Lower leg skin (tissue), 3 donors: ENCODE measurements at regions not wholly inside any gene's neighbourhood (a gene's known extent, or its start where the extent isn't known, plus 50 kb on each side); places are given as distances from the start of the nearest gene placed in this dataset.

Experiments used
- POLR2A ChIP-seq, 2 donors: fragments of 450-650 bp; IDR thresholded peaks; one replicate each; pipeline ENCODE4 v1.6.1; 2016 to 2017; ENCODE audit warnings: antibody characterized with exemption in 2 of 2, mild to moderate bottlenecking in 1 of 2, moderate library complexity in 1 of 2
- TF ChIP-seq, protein P1 (sequence below), 3 donors: fragments of 450-650 bp; IDR thresholded peaks; one replicate each; pipeline ENCODE4 v1.5.1; 2016; ENCODE audit warnings: antibody characterized with exemption in 3 of 3, mild to moderate bottlenecking in 3 of 3, moderate library complexity in 2 of 3

- no peak for TF ChIP-seq POLR2A (IDR thresholded peaks at IDR 0.05)
- TF ChIP-seq, protein P1, sequence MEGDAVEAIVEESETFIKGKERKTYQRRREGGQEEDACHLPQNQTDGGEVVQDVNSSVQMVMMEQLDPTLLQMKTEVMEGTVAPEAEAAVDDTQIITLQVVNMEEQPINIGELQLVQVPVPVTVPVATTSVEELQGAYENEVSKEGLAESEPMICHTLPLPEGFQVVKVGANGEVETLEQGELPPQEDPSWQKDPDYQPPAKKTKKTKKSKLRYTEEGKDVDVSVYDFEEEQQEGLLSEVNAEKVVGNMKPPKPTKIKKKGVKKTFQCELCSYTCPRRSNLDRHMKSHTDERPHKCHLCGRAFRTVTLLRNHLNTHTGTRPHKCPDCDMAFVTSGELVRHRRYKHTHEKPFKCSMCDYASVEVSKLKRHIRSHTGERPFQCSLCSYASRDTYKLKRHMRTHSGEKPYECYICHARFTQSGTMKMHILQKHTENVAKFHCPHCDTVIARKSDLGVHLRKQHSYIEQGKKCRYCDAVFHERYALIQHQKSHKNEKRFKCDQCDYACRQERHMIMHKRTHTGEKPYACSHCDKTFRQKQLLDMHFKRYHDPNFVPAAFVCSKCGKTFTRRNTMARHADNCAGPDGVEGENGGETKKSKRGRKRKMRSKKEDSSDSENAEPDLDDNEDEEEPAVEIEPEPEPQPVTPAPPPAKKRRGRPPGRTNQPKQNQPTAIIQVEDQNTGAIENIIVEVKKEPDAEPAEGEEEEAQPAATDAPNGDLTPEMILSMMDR (IDR thresholded peaks at IDR 0.05): no peak
Observed at GRCh38 chr10:8129438-8129837, 75.0 kb downstream of the GATA3 start.
